GM23248 (cell line): ENCODE measurements at regions not wholly inside any gene's neighbourhood (a gene's known extent, or its start where the extent isn't known, plus 50 kb on each side); places are given as distances from the start of the nearest gene placed in this dataset.

Experiments used
- DNase-seq: peaks from one replicate; pipeline ENCODE4 v3.0.0-alpha.2; 2015
- H2AFZ ChIP-seq: fragments of 200-600 bp; sonication (generic); 2 replicates; pipeline ENCODE4 v1.6.1; 2016; ENCODE audit warnings: antibody characterized with exemption
- H3F3A ChIP-seq: fragments of 200-600 bp; sonication (generic); 2 replicates; pipeline ENCODE4 v1.6.1; 2016; ENCODE audit warnings: mild to moderate bottlenecking, antibody characterized with exemption, mixed run types; ENCODE audit not compliant: insufficient read depth
- H3K27ac ChIP-seq: fragments of 200-600 bp; sonication (generic); 2 replicates; pipeline ENCODE4 v1.5.1; 2016; ENCODE audit warnings: mild to moderate bottlenecking
- H3K27me3 ChIP-seq: fragments of 200-600 bp; sonication (generic); replicated peaks from 2 replicates; pipeline ENCODE4 v1.6.1; 2016; ENCODE audit warnings: mild to moderate bottlenecking; ENCODE audit not compliant: insufficient read depth
- H3K36me3 ChIP-seq: fragments of 200-600 bp; sonication (generic); 2 replicates; pipeline ENCODE4 v1.6.1; 2016; ENCODE audit warnings: low read depth, mild to moderate bottlenecking
- H3K4me1 ChIP-seq: fragments of 200-600 bp; sonication (generic); 2 replicates; pipeline ENCODE4 v1.6.1; 2016; ENCODE audit warnings: mild to moderate bottlenecking; ENCODE audit not compliant: insufficient read depth
- H3K4me2 ChIP-seq: fragments of 200-600 bp; sonication (generic); one replicate; pipeline ENCODE4 v1.6.1; 2016; ENCODE audit warnings: mild to moderate bottlenecking; ENCODE audit not compliant: unreplicated experiment
- H3K4me3 ChIP-seq: fragments of 200-600 bp; sonication (generic); 2 replicates; pipeline ENCODE4 v1.5.1; 2016; ENCODE audit warnings: mild to moderate bottlenecking
- H3K79me2 ChIP-seq: fragments of 200-600 bp; sonication (generic); 2 replicates; pipeline ENCODE4 v1.6.1; 2016; ENCODE audit warnings: mild to moderate bottlenecking; ENCODE audit not compliant: insufficient read depth
- H3K9ac ChIP-seq: fragments of 200-600 bp; sonication (generic); 2 replicates; pipeline ENCODE4 v1.6.1; 2016; ENCODE audit warnings: mild to moderate bottlenecking
- H3K9me2 ChIP-seq: fragments of 200-600 bp; sonication (generic); 2 replicates; pipeline ENCODE4 v1.6.1; 2016; ENCODE audit warnings: mixed run types, mild to moderate bottlenecking, moderate library complexity; ENCODE audit not compliant: insufficient read depth
- H3K9me3 ChIP-seq: fragments of 200-600 bp; sonication (generic); one replicate; pipeline ENCODE4 v1.6.1; 2017; ENCODE audit warnings: low read depth
- H4K20me1 ChIP-seq: fragments of 200-600 bp; sonication (generic); 2 replicates; pipeline ENCODE4 v1.6.0; 2016; ENCODE audit not compliant: insufficient read depth
- EZH2 ChIP-seq: fragments of 200-600 bp; sonication (generic); IDR thresholded peaks from 2 replicates; pipeline ENCODE4 v1.6.1; 2018; ENCODE audit warnings: antibody characterized with exemption, mild to moderate bottlenecking; ENCODE audit not compliant: insufficient read depth, poor library complexity, severe bottlenecking
- EZH2phosphoT487 ChIP-seq: fragments of 200-600 bp; sonication (generic); IDR thresholded peaks from 2 replicates; pipeline ENCODE4 v1.6.1; 2018; ENCODE audit warnings: antibody characterized with exemption, moderate library complexity, mild to moderate bottlenecking, low read depth; ENCODE audit not compliant: insufficient read depth
- WGBS, 2 experiments: methylation state at CpG; one replicate each; pipeline ENCODE4 v1.1.6; 2015 to 2017; ENCODE audit warnings: low lambda C conversion rate in 2 of 2, low coverage in 1 of 2; ENCODE audit errors: missing lambda C conversion rate in 2 of 2; 5-methylcytosine and 5-hydroxymethylcytosine counted together
- in situ Hi-C: fragments of 300-500 bp; cut with MboI; formaldehyde crosslinking; loops from 2 replicates; pipeline ENCODE4 v1.15.0; 2020

DNA sequence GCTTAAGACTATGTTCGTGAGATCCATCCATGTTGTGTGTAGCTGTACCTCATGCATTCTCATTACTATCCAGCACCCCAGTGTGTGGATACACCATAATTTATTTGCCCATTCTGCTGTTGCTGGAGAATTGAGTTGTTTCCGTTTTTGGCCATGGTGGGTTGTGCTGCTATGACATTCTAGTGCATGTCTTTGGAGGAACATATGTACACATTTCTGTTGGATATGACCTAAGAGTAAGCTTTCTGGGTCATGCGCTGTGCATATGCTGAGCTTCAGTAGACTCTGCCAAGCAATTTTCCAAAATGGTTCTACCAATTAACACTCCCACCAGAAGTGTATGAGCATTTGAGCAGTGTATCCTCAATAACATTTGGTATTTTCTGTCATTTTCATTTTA, 316.6 kb downstream of the MIAT start:
- Histone ChIP-seq H3K9ac (no peak overlapping the region), H3K4me1 (peaks cover 9% of the 10 kb centered on the region), H2AFZ (no peak overlapping the region), H3K4me2 (no peak overlapping the region), H3K9me2 (no peaks in the 10 kb centered on the region), H4K20me1 (no peaks in the 10 kb centered on the region), H3K27ac (no peak overlapping the region), H3K79me2 (no peaks in the 10 kb centered on the region), H3K27me3 (no peaks in the 10 kb centered on the region; the same call in none of the 2 replicates), H3F3A (no peaks in the 10 kb centered on the region), H3K36me3 (no peaks in the 10 kb centered on the region), H3K9me3 (no peaks in the 10 kb centered on the region), H3K4me3 (no peak overlapping the region)
- no peak for DNase-seq
- WGBS, 2 experiments, result 79 to 83% methylated on average over 3 of the region's 3 CpGs
- in situ Hi-C loops, result no loop called here
- TF ChIP-seq EZH2phosphoT487 (no peak), EZH2 (no peak)

DNA sequence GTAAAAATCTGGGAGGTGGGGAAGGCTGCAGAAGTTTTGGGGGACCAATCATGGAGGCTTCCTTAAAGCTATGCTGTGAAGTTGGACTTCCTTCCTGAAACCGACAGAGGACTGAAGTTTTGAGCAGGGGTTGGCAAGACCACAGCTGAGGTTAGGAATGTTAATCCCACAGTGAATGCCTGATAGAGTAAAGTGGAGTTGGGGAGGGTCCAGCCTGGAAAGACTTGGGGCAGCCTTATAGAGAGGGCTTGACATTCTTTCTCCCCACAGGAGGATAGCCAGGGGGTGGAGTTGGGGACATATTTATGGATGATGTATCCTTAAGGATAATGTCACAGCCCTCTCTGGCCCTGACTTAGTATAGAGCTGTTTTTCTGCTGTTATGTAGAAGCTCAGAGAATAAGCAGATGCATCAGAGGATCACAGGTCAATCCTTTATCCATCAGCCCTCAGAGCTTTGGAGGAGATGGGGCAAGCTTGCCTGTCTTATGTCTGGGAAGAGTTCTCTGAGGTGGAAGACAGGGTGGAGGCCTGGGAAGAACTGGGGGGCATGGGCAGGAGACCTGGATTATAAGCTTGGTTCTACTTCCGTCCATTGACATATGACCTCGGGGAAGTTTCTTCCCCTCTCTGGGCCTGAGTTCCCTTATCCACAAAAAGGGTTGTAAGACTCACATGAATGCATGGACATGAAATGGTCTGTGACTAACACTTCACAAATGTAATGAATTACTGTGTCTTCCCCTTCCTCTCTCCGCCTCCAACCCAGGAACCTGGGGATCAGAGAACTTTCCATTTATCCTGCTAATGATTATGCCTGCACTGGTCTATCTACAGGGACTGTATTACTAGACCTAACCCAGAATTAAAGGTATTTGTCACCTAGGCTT, 317.8 kb downstream of the MIAT start:
- TF ChIP-seq EZH2, result no peak
- Histone ChIP-seq H3K79me2 (no peaks in the 10 kb centered on the region), H3K27me3 (no peaks in the 10 kb centered on the region; the same call in none of the 2 replicates), H3K9me3 (no peaks in the 10 kb centered on the region), H4K20me1 (no peaks in the 10 kb centered on the region), H3K9ac (no peak overlapping the region), H3K36me3 (no peaks in the 10 kb centered on the region), H2AFZ (no peak overlapping the region), H3K9me2 (no peaks in the 10 kb centered on the region), H3K4me1 (peaks cover 5% of the 10 kb centered on the region; the same call in 1 of the 2 replicates), H3K4me2 (no peak overlapping the region), H3K27ac (no peak overlapping the region), H3K4me3 (no peak overlapping the region), H3F3A (no peaks in the 10 kb centered on the region)
- DNase-seq, result peak; percentile 32
- in situ Hi-C loops, result no loop called here
- 71 to 82% methylated on average over 4 of the region's 4 CpGs for WGBS, 2 experiments

DNA sequence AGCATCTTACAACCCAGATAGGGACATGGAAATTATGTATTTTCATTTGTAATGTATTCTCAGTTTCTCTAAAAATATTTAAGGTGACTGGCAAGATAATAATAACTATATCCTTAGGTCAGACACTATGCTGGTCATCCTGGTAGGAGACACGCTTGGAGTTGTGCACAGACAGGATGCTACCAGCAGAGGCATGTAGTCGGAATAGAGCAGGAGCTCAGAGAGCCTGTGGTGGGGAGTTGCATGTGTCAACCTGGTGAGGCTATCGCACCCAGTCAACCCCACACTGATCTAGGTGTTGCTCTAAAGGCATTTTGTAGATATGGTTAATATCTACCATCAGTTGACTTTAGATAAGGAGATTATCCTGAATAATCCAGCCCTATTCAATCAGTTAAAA, 318.5 kb downstream of the MIAT start:
- H2AFZ ChIP-seq, result no peak overlapping the region
- no peak overlapping the region for H3K4me2 ChIP-seq
- 85 to 89% methylated on average over 3 of the region's 3 CpGs for WGBS, 2 experiments
- H3K27ac ChIP-seq, result no peak overlapping the region
- no peaks in the 10 kb centered on the region; the same call in 1 of the 2 replicates for H4K20me1 ChIP-seq
- H3K9me2 ChIP-seq, result no peaks in the 10 kb centered on the region
- in situ Hi-C loops, result no loop called here
- no peak overlapping the region for H3K4me3 ChIP-seq
- no peaks in the 10 kb centered on the region for H3K79me2 ChIP-seq
- H3K9me3 ChIP-seq, result no peaks in the 10 kb centered on the region
- no peaks in the 10 kb centered on the region for H3K36me3 ChIP-seq
- H3K4me1 ChIP-seq, result peaks cover 5% of the 10 kb centered on the region; the same call in 1 of the 2 replicates
- TF ChIP-seq EZH2 (no peak), EZH2phosphoT487 (no peak)
- no peaks in the 10 kb centered on the region; the same call in none of the 2 replicates for H3K27me3 ChIP-seq
- H3F3A ChIP-seq, result no peaks in the 10 kb centered on the region
- H3K9ac ChIP-seq, result no peak overlapping the region
- DNase-seq, result no peak

DNA sequence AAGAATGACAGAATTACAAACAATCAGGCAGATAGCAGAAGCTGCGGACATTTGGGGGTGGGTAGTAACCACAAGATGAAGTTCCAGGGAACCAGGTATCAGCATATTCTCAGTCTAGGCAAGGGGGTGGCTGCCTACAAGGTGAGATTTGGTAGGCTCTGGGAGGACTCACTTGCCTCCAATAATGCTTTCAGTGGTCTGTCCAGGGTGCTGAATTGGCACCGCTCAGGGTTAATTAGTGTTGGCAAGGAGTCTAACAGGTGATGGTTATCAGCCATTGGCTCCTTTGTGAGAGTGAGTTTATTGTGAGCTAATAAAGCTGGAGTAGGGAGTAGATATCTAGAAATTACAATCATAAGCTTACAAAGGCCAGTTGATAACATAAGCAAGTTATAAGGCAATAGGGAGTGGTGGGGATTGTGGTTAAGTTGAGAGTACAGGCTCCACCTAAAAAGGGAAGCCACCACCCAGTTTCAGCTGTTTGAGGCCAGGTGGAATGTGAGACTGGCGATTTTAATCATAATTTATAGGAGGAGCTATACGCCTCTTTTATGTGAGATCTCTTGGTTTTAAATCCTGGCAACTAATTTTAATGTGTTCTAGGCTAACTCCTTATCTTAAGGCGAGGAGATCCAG, 320.5 kb downstream of the MIAT start:
- Histone ChIP-seq H3K79me2 (no peaks in the 10 kb centered on the region), H2AFZ (no peak overlapping the region), H3K27me3 (no peaks in the 10 kb centered on the region; the same call in none of the 2 replicates), H3K4me1 (no peaks in the 10 kb centered on the region), H3K4me2 (no peak overlapping the region), H3K9ac (no peak overlapping the region), H3K4me3 (no peak overlapping the region), H4K20me1 (no peaks in the 10 kb centered on the region; the same call in 1 of the 2 replicates), H3K9me2 (no peaks in the 10 kb centered on the region), H3K36me3 (no peaks in the 10 kb centered on the region), H3F3A (no peaks in the 10 kb centered on the region), H3K27ac (no peak overlapping the region), H3K9me3 (no peaks in the 10 kb centered on the region)
- no peak for DNase-seq
- 41 to 49% methylated on average over 5 of the region's 5 CpGs for WGBS, 2 experiments
- TF ChIP-seq EZH2phosphoT487 (no peak), EZH2 (no peak)
- in situ Hi-C loops, result no loop called here
